ENCODE measurements at regions not wholly inside any gene's neighbourhood (a gene's known extent, or its start where the extent isn't known, plus 50 kb on each side); places are given as distances from the start of the nearest gene placed in this dataset.

DNA sequence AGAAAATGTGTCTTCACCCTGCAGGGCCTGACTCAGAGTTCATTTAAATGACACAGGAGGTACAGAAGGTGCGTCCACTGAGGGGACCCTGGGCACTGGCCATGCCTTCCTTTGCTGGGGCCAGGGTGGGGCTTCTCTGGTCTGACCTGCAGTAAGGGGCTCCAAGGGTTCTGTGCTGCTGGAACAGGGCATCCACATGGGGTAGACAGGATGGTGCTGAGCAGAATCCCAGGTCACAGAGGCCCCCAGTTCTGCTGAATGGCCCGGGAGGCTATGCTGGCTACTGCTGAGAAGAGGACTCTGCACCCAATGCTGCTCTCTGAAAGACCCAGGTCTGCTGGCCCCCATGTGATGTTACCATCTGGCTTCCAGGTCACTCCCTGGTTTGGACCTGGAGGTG, 150.4 kb upstream of the GGTLC1 start:
- TF ChIP-seq, protein P1, sequence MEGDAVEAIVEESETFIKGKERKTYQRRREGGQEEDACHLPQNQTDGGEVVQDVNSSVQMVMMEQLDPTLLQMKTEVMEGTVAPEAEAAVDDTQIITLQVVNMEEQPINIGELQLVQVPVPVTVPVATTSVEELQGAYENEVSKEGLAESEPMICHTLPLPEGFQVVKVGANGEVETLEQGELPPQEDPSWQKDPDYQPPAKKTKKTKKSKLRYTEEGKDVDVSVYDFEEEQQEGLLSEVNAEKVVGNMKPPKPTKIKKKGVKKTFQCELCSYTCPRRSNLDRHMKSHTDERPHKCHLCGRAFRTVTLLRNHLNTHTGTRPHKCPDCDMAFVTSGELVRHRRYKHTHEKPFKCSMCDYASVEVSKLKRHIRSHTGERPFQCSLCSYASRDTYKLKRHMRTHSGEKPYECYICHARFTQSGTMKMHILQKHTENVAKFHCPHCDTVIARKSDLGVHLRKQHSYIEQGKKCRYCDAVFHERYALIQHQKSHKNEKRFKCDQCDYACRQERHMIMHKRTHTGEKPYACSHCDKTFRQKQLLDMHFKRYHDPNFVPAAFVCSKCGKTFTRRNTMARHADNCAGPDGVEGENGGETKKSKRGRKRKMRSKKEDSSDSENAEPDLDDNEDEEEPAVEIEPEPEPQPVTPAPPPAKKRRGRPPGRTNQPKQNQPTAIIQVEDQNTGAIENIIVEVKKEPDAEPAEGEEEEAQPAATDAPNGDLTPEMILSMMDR (IDR thresholded peaks at IDR 0.05) = no peak
- no peak for TF ChIP-seq POLR2A (IDR thresholded peaks at IDR 0.05)

Data from prostate gland (tissue), 2 donors.